ENCODE measurements at regions not wholly inside any gene's neighbourhood (a gene's known extent, or its start where the extent isn't known, plus 50 kb on each side); places are given as distances from the start of the nearest gene placed in this dataset.

GRCh38 chr14:71465316-71465715, 466.9 kb upstream of the RGS6 start (continued):
- TF ChIP-seq CTCF (IDR thresholded peaks at IDR 0.05; ENCODE audit: low read depth, low read length, missing input control), result no peak
- TF ChIP-seq NR2F2 (IDR thresholded peaks at IDR 0.05), result no peak
- TF ChIP-seq FOXA2 (IDR thresholded peaks at IDR 0.05), result no peak
- TF ChIP-seq JUND (IDR thresholded peaks at IDR 0.05), result no peak

- no peaks in the 10 kb centered on the region for H3K27me3 ChIP-seq (ENCODE audit: control insufficient read depth in 4 of 4, insufficient read depth in 4 of 4, low read length in 3 of 4)
- TF ChIP-seq MAX (IDR thresholded peaks at IDR 0.05) (no peak), HNF4A (conservative IDR thresholded peaks at IDR 0.05) (no peak), CTCF (IDR thresholded peaks at IDR 0.05; ENCODE audit: low read depth, low read length, missing input control) (no peak), TAF1 (conservative IDR thresholded peaks at IDR 0.05) (no peak), RXRA (IDR thresholded peaks at IDR 0.05) (no peak), FOXA1 (IDR thresholded peaks at IDR 0.05) (no peak), REST (IDR thresholded peaks at IDR 0.05) (no peak), ATF3 (IDR thresholded peaks at IDR 0.05) (no peak), SP1 (IDR thresholded peaks at IDR 0.05) (no peak), RAD21 (IDR thresholded peaks at IDR 0.05) (no peak), NR2F2 (IDR thresholded peaks at IDR 0.05) (no peak), EGR1 (IDR thresholded peaks at IDR 0.05; ENCODE audit: low read depth in 2 of 2) (no peak), ZBTB33 (IDR thresholded peaks at IDR 0.05) (no peak)
- 69% methylated on average over 3 of the region's 3 CpGs for WGBS
- peaks cover 0 to 2% (median 0%) of the 10 kb centered on the region in 4 donors for H3K36me3 ChIP-seq (ENCODE audit: control insufficient read depth in 4 of 4, insufficient read depth in 3 of 4, low read depth in 1 of 4, low read length in 3 of 4)
- DNase-seq (ENCODE audit: low spot score), result no peak
- no peak overlapping the region for H3K9ac ChIP-seq (ENCODE audit: low read depth in 1 of 2, low read length in 2 of 2)
- no peak overlapping the region for H3K27ac ChIP-seq (ENCODE audit: low read depth in 1 of 2, low read length in 2 of 2)
- no peaks in the 10 kb centered on the region for H3K9me3 ChIP-seq (ENCODE audit: control insufficient read depth in 4 of 4, low read length in 3 of 4)
- H3K4me3 ChIP-seq (ENCODE audit: low read depth in 1 of 3, low read length in 3 of 3), result no peak overlapping the region
- no peaks in the 10 kb centered on the region for H3K4me1 ChIP-seq (ENCODE audit: control insufficient read depth in 4 of 4, insufficient read depth in 4 of 4, low read length in 3 of 4)
Measured at GRCh38 chr14:71466251-71466650, 466.0 kb upstream of the RGS6 start.
